Activated CD8-positive, alpha-beta memory T cell treated with anti-CD3 and anti-CD28 coated beads, Interleukin-2, amount 10 ng/mL, durations not matched to agents 7 days and 5 days (primary cell): ENCODE measurements at regions not wholly inside any gene's neighbourhood (a gene's known extent, or its start where the extent isn't known, plus 50 kb on each side); places are given as distances from the start of the nearest gene placed in this dataset.
"Not testable (repeated sequence)": the region's sequence is repeated elsewhere in the genome, so short reads cannot be mapped to it uniquely, and the experiment has no call there.

ENCODE experiments used
- ATAC-seq: fragments of 150-1000 bp; cut with Tn5 transposase; one replicate; pipeline ENCODE4 v1.10.0; 2021; ENCODE audit warnings: moderate library complexity
- CTCF ChIA-PET: fragments of 350-600 bp; sonication (Branson Sonifier 250); formaldehyde crosslinking; loops from one replicate; lab custom pipeline; 2021; ENCODE audit warnings: antibody characterized with exemption; lab: Charles Lee
- DNase-seq: peaks from one replicate; pipeline ENCODE4 v3.0.0-alpha.2; 2020
- H3K27ac Mint-ChIP-seq: one replicate; pipeline ENCODE4 v1.8.0; 2021; ENCODE audit warnings: mild to moderate bottlenecking, mixed read lengths
- H3K27me3 Mint-ChIP-seq: one replicate; pipeline ENCODE4 v1.8.0; 2021; ENCODE audit warnings: mixed read lengths
- H3K36me3 Mint-ChIP-seq: one replicate; pipeline ENCODE4 v1.8.0; 2021; ENCODE audit warnings: mild to moderate bottlenecking, mixed read lengths
- H3K4me1 Mint-ChIP-seq: one replicate; pipeline ENCODE4 v1.8.0; 2021; ENCODE audit warnings: mixed read lengths
- H3K4me3 Mint-ChIP-seq: one replicate; pipeline ENCODE4 v1.8.0; 2021; ENCODE audit warnings: mild to moderate bottlenecking, moderate library complexity, mixed read lengths
- H3K9me3 Mint-ChIP-seq: one replicate; pipeline ENCODE4 v1.8.0; 2022; ENCODE audit warnings: low read depth, mixed read lengths

DNA sequence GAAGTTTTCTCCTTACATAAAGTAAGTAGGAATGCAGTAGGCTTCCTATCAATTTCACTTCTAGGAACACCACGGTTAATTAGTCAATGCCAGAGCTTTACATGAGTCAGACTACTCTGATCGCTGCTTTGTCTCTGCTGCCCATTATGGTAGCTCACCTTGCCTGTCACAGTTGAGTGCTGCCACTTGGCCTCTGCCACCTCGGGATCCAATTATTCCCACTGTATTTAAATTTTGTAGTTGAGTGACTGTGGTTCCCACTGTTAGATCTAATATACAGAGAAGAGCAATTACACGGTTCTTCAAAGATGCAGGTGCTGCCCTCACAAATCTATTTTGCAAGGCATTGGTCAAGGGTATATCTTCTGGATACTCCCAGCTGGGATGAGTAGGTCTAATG is 92.5 kb upstream of the CABCOCO1 start:
- DNase-seq, H3K27ac Mint-ChIP-seq, H3K9me3 Mint-ChIP-seq, H3K36me3 Mint-ChIP-seq, H3K27me3 Mint-ChIP-seq, H3K4me1 Mint-ChIP-seq, H3K4me3 Mint-ChIP-seq, ATAC-seq, CTCF ChIA-PET: not testable (repeated sequence)

DNA sequence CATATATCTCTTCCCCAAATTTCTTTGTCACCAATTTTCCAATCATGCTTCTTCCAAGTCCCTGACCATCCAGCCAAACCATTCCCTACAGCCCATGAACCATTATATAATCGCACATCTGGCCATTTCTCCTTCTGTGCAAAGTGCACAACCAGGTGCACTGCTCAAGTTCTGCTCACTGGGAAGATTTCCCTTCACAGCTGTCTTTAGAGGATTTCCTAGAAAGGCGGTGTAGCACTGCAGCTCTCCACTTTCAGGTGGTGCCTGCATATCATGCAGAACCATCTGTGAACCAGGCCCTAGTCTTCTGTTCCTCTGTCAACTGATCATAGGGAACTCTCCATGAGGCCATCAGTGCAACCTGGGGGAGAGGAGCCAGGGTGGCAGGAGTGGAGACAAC is 95.0 kb upstream of the CABCOCO1 start:
- Mint-ChIP-seq H3K4me3 (no peak overlapping the region), H3K27me3 (peaks cover 2% of the 10 kb centered on the region), H3K9me3 (no peaks in the 10 kb centered on the region), H3K27ac (no peak overlapping the region), H3K36me3 (no peaks in the 10 kb centered on the region), H3K4me1 (no peaks in the 10 kb centered on the region)
- DNase-seq: no peak
- ATAC-seq: no peak
- CTCF ChIA-PET: no interaction called here

DNA sequence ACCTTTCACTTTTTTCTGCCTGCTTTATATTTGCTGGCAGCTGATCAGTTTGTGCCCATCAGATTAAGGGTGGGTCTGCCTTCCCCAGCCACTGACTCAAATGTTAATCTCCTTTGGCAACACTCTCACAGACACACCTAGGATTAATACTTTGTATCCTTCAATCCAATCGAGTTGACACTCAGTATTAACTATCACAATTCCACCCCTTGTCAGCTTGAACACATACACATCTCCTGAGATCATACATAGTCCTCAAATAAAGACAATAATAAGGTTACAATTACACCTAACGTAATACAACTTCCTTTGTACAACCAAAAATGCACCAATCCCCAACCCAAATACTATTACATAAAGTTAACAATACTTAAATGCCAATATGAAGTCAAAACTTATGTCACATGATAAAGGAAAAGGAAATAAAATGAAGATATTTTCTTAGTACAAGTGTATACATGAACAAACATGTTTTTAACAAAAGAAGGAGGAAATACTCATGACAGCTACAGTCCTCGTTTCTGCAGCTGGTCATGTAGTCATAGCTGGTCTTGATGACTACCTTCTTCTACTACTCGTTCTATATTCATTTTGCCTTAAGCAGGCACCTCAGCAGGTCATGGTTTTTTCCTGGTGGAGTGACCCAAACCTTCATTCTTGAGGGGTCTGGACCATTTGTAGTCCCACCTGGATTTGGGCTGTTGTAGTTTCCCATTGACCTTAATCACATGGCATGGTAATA is 96.7 kb upstream of the CABCOCO1 start:
- no peaks in the 10 kb centered on the region for H3K36me3 Mint-ChIP-seq
- no peak overlapping the region for H3K27ac Mint-ChIP-seq
- no peaks in the 10 kb centered on the region for H3K9me3 Mint-ChIP-seq
- H3K4me1 Mint-ChIP-seq: no peaks in the 10 kb centered on the region
- ATAC-seq: no peak
- DNase-seq: no peak
- peaks cover 2% of the 10 kb centered on the region for H3K27me3 Mint-ChIP-seq
- CTCF ChIA-PET: no interaction called here
- no peak overlapping the region for H3K4me3 Mint-ChIP-seq

DNA sequence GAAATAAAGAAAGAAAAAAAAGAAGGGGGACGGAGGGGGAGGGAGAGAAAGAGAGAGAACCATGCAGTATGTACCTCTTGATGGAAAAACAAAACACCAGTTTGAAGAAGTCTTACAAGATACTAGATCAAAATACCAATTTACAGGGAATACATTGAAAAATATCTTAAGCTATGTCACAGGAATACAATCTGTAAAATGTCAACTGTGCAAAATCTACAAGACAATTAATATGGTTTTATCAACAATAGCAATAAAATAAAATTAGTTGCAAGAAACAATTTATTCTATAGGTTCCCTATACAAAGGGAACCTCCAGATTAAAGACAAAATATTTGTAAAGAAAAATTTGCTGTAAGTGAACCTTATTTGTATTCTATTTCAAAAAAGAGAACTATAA is 98.3 kb upstream of the CABCOCO1 start:
- Mint-ChIP-seq H3K4me3 (no peak overlapping the region), H3K9me3 (no peaks in the 10 kb centered on the region), H3K4me1 (no peaks in the 10 kb centered on the region), H3K27me3 (peaks cover 2% of the 10 kb centered on the region), H3K36me3 (no peaks in the 10 kb centered on the region), H3K27ac (no peak overlapping the region)
- no peak for ATAC-seq
- CTCF ChIA-PET: interaction anchor here (0.5 kb wide), 1 partner anchor 19 kb away, joined by 4 read pairs; no protein-coding TSS in a partner anchor
- DNase-seq: no peak

DNA sequence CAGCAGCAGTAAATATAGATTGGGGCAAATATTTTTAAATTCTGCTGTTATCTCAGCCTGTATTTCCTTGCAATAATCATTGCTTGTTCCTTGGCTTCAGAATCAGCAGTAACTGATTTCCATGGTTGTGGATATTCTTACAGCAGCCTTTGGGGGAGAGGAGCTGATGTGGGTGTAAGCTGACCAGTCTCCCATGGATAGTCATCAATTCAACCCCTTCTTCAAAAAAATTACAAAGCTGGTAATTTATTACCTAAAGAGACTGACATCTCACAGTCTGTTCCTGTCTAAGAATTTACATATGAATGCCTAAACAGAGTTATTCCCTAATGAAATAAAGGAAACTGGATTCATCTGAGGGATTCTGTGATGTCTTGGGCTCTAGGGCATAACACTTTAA is 103.1 kb upstream of the CABCOCO1 start:
- CTCF ChIA-PET: no interaction called here
- no peak for ATAC-seq
- Mint-ChIP-seq H3K27ac (no peak overlapping the region), H3K27me3 (peaks cover 6% of the 10 kb centered on the region), H3K4me3 (no peak overlapping the region), H3K4me1 (no peaks in the 10 kb centered on the region), H3K36me3 (no peaks in the 10 kb centered on the region), H3K9me3 (no peaks in the 10 kb centered on the region)
- DNase-seq: no peak

DNA sequence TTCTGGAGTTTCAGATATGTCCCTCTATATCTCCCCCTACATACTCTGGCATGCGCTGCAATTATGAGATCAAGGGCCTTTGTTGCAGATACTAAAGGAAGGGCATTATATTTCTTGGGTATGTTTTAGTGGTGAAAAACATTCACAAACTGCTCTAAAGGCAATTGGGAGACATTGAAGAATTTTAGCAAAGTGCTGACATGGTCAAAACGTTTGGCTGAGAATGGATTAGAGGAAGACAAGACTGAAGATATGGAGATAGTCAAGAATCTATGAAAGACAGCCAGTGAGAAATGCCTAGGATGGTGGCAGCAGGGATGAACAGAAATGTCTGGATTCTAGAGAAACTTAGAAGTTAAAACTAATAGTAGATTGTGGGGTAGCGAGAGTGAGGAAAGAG is 104.5 kb upstream of the CABCOCO1 start:
- Mint-ChIP-seq H3K27me3 (peaks cover 4% of the 10 kb centered on the region), H3K36me3 (no peaks in the 10 kb centered on the region), H3K9me3 (no peaks in the 10 kb centered on the region), H3K27ac (no peak overlapping the region), H3K4me1 (no peaks in the 10 kb centered on the region), H3K4me3 (no peak overlapping the region)
- CTCF ChIA-PET: no interaction called here
- ATAC-seq: no peak
- no peak for DNase-seq

DNA sequence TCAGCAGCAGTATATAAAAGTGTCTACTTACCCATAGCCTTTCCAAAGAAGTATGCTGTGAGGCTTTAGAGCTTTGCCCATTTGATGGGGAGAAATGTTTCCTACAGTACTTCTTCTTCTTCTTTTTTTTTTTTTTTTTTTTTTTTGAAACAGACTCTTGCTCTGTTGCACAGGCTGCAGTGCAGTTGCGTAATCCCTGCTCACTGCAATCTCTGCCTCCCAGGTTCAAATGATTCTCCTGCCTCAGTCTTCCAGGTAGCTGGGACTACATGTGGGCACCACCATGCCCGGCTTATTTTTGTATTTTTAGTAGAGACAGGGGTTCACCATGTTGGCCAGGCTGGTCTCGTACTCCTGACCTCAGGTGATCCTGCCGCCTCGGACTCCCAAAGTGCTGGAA is 101.7 kb upstream of the TMEM26 start:
- Mint-ChIP-seq H3K4me3 (no peak overlapping the region), H3K27ac (no peak overlapping the region), H3K9me3 (no peaks in the 10 kb centered on the region), H3K4me1 (no peaks in the 10 kb centered on the region), H3K27me3 (peaks cover 6% of the 10 kb centered on the region), H3K36me3 (no peaks in the 10 kb centered on the region)
- no peak for ATAC-seq
- DNase-seq: no peak
- CTCF ChIA-PET: no interaction called here

DNA sequence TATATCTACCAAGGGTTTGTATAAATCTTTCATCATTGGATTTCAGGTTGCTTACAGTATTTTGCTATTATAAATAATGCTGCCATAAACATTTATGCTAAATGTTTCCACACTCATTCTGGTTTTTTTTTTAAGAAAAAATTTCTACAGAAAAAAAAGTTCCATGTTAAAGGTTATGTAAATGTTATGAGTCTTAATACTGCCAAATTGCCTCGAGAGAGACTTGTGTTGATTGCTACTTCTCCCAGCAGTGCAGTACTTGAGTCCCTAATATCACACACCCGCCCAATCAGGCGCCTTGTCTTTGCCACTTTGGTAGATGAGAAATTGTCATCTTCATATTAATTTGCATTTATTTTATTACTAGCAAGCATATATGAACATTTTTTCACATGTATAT is 96.7 kb upstream of the TMEM26 start:
- DNase-seq (no peak), ATAC-seq (no peak)
- CTCF ChIA-PET: no interaction called here
- peaks cover 2% of the 10 kb centered on the region for H3K27me3 Mint-ChIP-seq
- H3K4me3 Mint-ChIP-seq: no peak overlapping the region
- H3K4me1 Mint-ChIP-seq: no peaks in the 10 kb centered on the region
- no peaks in the 10 kb centered on the region for H3K36me3 Mint-ChIP-seq
- no peaks in the 10 kb centered on the region for H3K9me3 Mint-ChIP-seq
- H3K27ac Mint-ChIP-seq: no peak overlapping the region

DNA sequence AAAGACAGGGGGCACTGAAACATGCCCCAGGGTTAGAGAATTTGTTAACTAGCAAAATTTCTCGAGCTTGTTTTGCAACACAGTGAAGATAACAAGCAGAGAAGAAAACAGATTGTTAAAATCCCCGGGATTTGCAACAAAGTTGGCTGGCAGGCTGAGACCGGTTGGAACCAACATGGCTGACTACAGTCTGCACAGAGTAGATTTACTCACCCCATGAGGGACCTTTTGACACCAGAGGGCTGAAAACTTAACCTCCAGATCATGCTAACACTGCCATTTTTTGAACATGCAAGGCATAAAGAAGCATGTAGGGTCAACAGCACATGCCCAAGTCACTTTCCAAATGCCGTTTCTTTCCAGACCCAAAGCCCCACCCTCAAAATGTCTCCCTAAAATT is 95.2 kb upstream of the TMEM26 start:
- Mint-ChIP-seq H3K27me3 (peaks cover 2% of the 10 kb centered on the region), H3K4me3 (no peak overlapping the region), H3K9me3 (no peaks in the 10 kb centered on the region), H3K4me1 (no peaks in the 10 kb centered on the region), H3K36me3 (no peaks in the 10 kb centered on the region), H3K27ac (no peak overlapping the region)
- no peak for ATAC-seq
- DNase-seq: no peak
- CTCF ChIA-PET: no interaction called here

DNA sequence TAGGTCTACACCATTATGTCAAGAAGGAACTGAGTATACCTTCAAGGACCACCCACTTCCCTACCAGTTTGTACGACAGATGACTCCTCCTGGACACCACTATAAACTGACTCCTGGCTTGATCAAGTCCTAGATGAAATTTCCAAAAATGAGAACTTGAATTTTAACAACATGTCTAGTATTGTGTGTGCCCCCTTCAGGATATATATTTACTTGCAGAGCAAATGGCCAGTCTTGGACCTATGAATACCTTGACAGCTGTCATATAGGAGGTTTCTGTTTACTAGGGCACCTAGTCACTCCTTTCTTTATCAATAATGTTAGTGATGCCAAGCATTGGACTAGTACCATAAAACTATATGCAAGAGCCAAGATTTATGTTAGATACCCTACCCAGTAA is 94.1 kb upstream of the TMEM26 start:
- H3K4me1 Mint-ChIP-seq: no peaks in the 10 kb centered on the region
- H3K27me3 Mint-ChIP-seq: no peaks in the 10 kb centered on the region
- no peaks in the 10 kb centered on the region for H3K9me3 Mint-ChIP-seq
- no peaks in the 10 kb centered on the region for H3K36me3 Mint-ChIP-seq
- no peak overlapping the region for H3K27ac Mint-ChIP-seq
- DNase-seq (no peak), ATAC-seq (no peak)
- CTCF ChIA-PET: no interaction called here
- no peak overlapping the region for H3K4me3 Mint-ChIP-seq

DNA sequence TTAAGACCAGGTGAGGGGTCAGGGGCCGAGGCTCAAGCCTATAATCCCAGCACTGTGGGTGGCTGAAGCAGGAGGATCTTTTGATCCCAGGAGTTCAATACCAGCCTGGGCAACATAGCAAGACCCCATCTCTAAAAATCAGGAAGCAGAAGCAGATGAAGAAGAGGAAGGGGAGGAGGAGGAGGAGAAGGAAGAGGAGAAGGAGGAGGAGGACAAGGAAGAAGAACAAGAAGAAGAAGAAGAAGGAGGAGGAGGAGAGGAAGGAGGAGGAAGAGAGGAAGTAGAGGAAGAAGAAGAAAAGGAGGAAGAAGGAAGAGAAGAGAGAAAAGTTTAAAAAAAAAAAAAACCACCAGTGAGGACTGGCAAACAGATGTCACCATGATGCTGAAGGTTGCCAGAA is 92.0 kb upstream of the TMEM26 start:
- H3K4me3 Mint-ChIP-seq: no peak overlapping the region
- no peaks in the 10 kb centered on the region for H3K36me3 Mint-ChIP-seq
- H3K27me3 Mint-ChIP-seq: no peaks in the 10 kb centered on the region
- H3K9me3 Mint-ChIP-seq: no peaks in the 10 kb centered on the region
- no peak overlapping the region for H3K27ac Mint-ChIP-seq
- CTCF ChIA-PET: interaction anchor here (0.7 kb wide), 1 partner anchor 20 kb away, joined by 4 read pairs; no protein-coding TSS in a partner anchor
- no peak for DNase-seq
- no peak for ATAC-seq
- no peaks in the 10 kb centered on the region for H3K4me1 Mint-ChIP-seq

DNA sequence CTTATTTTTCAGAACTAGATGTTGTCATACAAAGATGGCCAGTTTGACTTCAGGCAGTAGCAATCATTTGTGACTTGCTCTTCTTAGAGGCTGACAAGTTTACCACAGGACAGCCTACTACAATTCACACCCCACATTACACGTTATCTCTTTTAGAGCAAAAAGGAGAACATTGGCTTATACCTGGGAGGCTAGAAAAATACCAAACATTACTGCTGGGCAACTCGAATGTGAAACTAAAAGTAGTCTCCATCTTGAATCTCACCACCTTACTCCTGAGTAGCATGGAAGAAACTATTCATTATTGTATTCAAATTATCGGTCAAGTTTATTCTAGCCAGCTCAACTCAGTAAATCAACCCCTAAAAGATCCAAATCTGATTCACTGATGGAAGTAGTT is 90.7 kb upstream of the TMEM26 start:
- Mint-ChIP-seq H3K9me3 (no peaks in the 10 kb centered on the region), H3K36me3 (no peaks in the 10 kb centered on the region), H3K27me3 (no peaks in the 10 kb centered on the region), H3K27ac (no peak overlapping the region), H3K4me1 (no peaks in the 10 kb centered on the region), H3K4me3 (no peak overlapping the region)
- DNase-seq (no peak), ATAC-seq (no peak)
- CTCF ChIA-PET: no interaction called here

DNA sequence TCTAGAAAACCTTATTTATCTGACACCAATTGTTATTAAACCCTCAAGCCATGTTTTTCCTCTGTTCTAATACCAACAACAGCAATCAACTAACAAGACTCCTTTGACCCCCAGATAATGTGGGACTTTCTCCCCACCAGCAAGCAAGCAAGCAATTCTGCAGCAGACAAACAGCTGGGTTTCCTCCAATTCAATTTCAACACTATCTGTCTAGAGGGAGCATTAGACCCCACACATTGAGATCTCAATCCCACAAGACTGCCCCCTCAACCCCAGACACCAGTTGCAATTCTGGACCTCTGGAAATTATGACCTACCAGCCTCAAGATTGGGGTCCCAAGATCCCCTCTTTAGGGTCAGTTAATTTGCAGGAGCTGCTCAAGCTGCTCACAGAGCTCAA is 89.4 kb upstream of the TMEM26 start:
- Mint-ChIP-seq H3K4me3 (no peak overlapping the region), H3K4me1 (no peaks in the 10 kb centered on the region), H3K9me3 (no peaks in the 10 kb centered on the region), H3K27me3 (no peaks in the 10 kb centered on the region), H3K36me3 (no peaks in the 10 kb centered on the region), H3K27ac (no peak overlapping the region)
- CTCF ChIA-PET: no interaction called here
- DNase-seq: no peak
- ATAC-seq: no peak

DNA sequence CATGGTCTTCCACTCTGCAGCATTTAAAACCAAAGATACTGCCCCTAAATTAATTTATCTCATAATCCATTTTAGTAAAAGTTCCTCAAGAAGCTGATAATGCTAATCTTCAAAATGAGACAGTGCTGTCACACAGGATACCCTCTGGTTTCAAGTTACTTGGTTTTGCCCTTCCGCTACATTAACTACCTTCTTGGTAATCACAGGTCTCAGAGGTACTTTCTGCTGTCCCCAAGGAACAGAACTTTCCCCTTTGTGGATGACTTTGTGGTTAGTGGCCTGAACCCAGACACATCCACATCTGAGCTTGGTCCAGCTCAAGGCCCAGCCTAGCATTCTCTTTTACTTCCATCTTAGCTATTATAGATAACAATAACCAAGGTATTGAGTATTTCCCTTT is 88.8 kb upstream of the TMEM26 start:
- CTCF ChIA-PET: no interaction called here
- no peak overlapping the region for H3K27ac Mint-ChIP-seq
- H3K36me3 Mint-ChIP-seq: no peaks in the 10 kb centered on the region
- DNase-seq (no peak), ATAC-seq (no peak)
- no peak overlapping the region for H3K4me3 Mint-ChIP-seq
- H3K27me3 Mint-ChIP-seq: no peaks in the 10 kb centered on the region
- no peaks in the 10 kb centered on the region for H3K4me1 Mint-ChIP-seq
- no peaks in the 10 kb centered on the region for H3K9me3 Mint-ChIP-seq

DNA sequence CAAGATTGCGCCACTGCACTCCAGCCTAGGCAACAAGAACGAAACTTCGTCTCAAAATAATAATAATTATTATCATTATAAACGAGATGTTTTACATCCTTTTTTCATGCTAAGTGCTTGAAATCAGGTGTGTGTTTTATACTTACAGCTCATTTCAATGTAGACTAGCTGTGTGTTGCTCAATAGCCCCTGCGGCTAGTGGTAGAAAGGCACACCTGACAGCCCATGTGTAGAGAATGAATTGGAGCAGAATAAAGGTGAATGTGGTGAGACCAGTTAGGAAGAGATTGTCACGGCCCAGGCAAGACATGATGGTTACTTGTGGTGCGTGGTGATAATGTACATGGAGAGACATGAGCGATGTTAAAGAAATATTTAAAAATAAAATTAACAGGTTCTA is 86.7 kb upstream of the TMEM26 start:
- Mint-ChIP-seq H3K4me3 (no peak overlapping the region), H3K27me3 (no peaks in the 10 kb centered on the region), H3K9me3 (no peaks in the 10 kb centered on the region), H3K36me3 (no peaks in the 10 kb centered on the region), H3K4me1 (no peaks in the 10 kb centered on the region), H3K27ac (no peak overlapping the region)
- no peak for DNase-seq
- CTCF ChIA-PET: no interaction called here
- ATAC-seq: no peak
